Endothelial cell of umbilical vein (primary cell): ENCODE measurements at regions not wholly inside any gene's neighbourhood (a gene's known extent, or its start where the extent isn't known, plus 50 kb on each side); places are given as distances from the start of the nearest gene placed in this dataset.

Source experiments
- BruUV-seq: library from RNA; stranded (reverse); fragments of 400-500 nt; replicated peaks from 2 replicates; lab custom pipeline; 2021; lab: Mats Ljungman, UMichigan
- CTCF ChIA-PET: fragments of 300-600, 350-600 bp; sonication (Branson Sonifier 250); formaldehyde crosslinking; loops from one replicate; lab custom pipeline; 2021; ENCODE audit warnings: antibody characterized with exemption, inconsistent platforms; lab: Charles Lee
- POLR2A ChIA-PET: fragments of 300-600, 350-600 bp; sonication (Branson Sonifier 250); formaldehyde crosslinking; loops from one replicate; lab custom pipeline; 2021; ENCODE audit warnings: antibody characterized with exemption, inconsistent platforms; lab: Charles Lee
- DNase-seq: peaks from one replicate; pipeline ENCODE4 v3.0.0-alpha.2; 2011; ENCODE audit warnings: low read depth, low spot score
- FAIRE-seq: peaks from 2 replicates; lab custom pipeline; 2011; peaks lifted over from hg19 to GRCh38; lab: Jason Lieb, UNC
- H2AFZ ChIP-seq: 2 replicates; pipeline ENCODE4 v1.6.0; 2012; ENCODE audit warnings: low read depth, low read length, control low read depth, inconsistent platforms
- H3K27ac ChIP-seq: 2 replicates; pipeline ENCODE4 v1.5.1; 2011; ENCODE audit warnings: low read depth, mild to moderate bottlenecking, control low read depth, low read length, moderate library complexity; ENCODE audit not compliant: insufficient read depth
- H3K27me3 ChIP-seq, 2 experiments: 2 replicates each; pipeline versions ENCODE4 v1.6.0 to v1.6.1; 2011; ENCODE audit warnings: low read length in 2 of 2, mixed read lengths in 1 of 2; ENCODE audit not compliant: control insufficient read depth in 2 of 2, insufficient read depth in 2 of 2
- H3K36me3 ChIP-seq, 2 experiments: 2 replicates in 1 of 2; 3 replicates in 1 of 2; pipeline ENCODE4 v1.5.1; 2011; ENCODE audit warnings: low read length in 2 of 2, mild to moderate bottlenecking in 1 of 2, moderate library complexity in 1 of 2; ENCODE audit not compliant: control insufficient read depth in 2 of 2, insufficient read depth in 2 of 2; ENCODE audit errors: extremely low read depth in 1 of 2
- H3K4me1 ChIP-seq: 3 replicates; pipeline ENCODE4 v1.5.1; 2011; ENCODE audit warnings: mild to moderate bottlenecking, low read length; ENCODE audit not compliant: control insufficient read depth, insufficient read depth; ENCODE audit errors: extremely low read depth
- H3K4me2 ChIP-seq: 2 replicates; pipeline ENCODE4 v1.6.1; 2011; ENCODE audit warnings: low read length, control low read depth, mixed read lengths; ENCODE audit not compliant: insufficient read depth
- H3K4me3 ChIP-seq, 3 experiments: fragments of 200-600 bp in 1 of 3; sonication (generic), shearing (Covaris generic) in 1 of 3; replicated peaks in 1 of 3; 2 replicates each; pipeline ENCODE4 v1.5.1; 2011 to 2016; ENCODE audit warnings: control low read depth in 3 of 3, low read length in 3 of 3, mild to moderate bottlenecking in 2 of 3, inconsistent platforms in 1 of 3, low read depth in 1 of 3, moderate library complexity in 1 of 3; ENCODE audit not compliant: insufficient read depth in 1 of 3
- H3K79me2 ChIP-seq: 2 replicates; pipeline ENCODE4 v1.6.0; 2012; ENCODE audit warnings: low read length, inconsistent platforms; ENCODE audit not compliant: control insufficient read depth, insufficient read depth
- H3K9ac ChIP-seq: replicated peaks from 2 replicates; pipeline ENCODE3; 2011; ENCODE audit warnings: low read length, control low read depth; ENCODE audit not compliant: insufficient read depth; ENCODE audit errors: extremely low read depth
- H3K9me1 ChIP-seq: replicated peaks from 3 replicates; pipeline ENCODE4 v1.6.0; 2011; ENCODE audit warnings: mild to moderate bottlenecking, low read length; ENCODE audit not compliant: control insufficient read depth, insufficient read depth; ENCODE audit errors: extremely low read depth
- H3K9me3 ChIP-seq: replicated peaks from 2 replicates; pipeline ENCODE4 v1.5.1; 2012; ENCODE audit warnings: low read length, inconsistent platforms; ENCODE audit not compliant: control insufficient read depth, insufficient read depth
- H4K20me1 ChIP-seq: replicated peaks from 2 replicates; pipeline ENCODE3; 2011; ENCODE audit warnings: mild to moderate bottlenecking, low read length; ENCODE audit not compliant: control insufficient read depth, insufficient read depth; ENCODE audit errors: extremely low read depth
- EZH2 ChIP-seq: IDR thresholded peaks from 2 replicates; pipeline ENCODE4 v1.6.1; 2012; ENCODE audit warnings: borderline replicate concordance, low read depth, mild to moderate bottlenecking, moderate library complexity, low read length, inconsistent platforms; ENCODE audit not compliant: severe bottlenecking
- FOS ChIP-seq: IDR thresholded peaks from 2 replicates; pipeline ENCODE4 v1.6.1; 2011; ENCODE audit warnings: mild to moderate bottlenecking, low read length, moderate library complexity, borderline replicate concordance; ENCODE audit not compliant: insufficient read depth
- GATA2 ChIP-seq: IDR thresholded peaks from 2 replicates; pipeline ENCODE4 v1.7.0; 2011; ENCODE audit warnings: low read depth, mild to moderate bottlenecking, moderate library complexity, mixed read lengths, low read length; ENCODE audit not compliant: insufficient read length, insufficient read depth
- JUN ChIP-seq: IDR thresholded peaks from 2 replicates; pipeline ENCODE4 v1.6.1; 2011; ENCODE audit warnings: borderline replicate concordance, low read depth; ENCODE audit not compliant: insufficient read length, insufficient read depth
- MYC ChIP-seq: IDR thresholded peaks from one replicate; pipeline ENCODE4 v1.6.1; 2011; ENCODE audit warnings: mild to moderate bottlenecking, low read depth, low read length
- POLR2A ChIP-seq: IDR thresholded peaks from 2 replicates; pipeline ENCODE4 v1.6.1; 2012; ENCODE audit warnings: low read depth, mild to moderate bottlenecking, control low read depth, low read length
- POLR2AphosphoS5 ChIP-seq: IDR thresholded peaks from 2 replicates; pipeline ENCODE4 v1.6.1; 2012; ENCODE audit warnings: low read depth, mild to moderate bottlenecking, control low read depth, low read length, moderate library complexity; ENCODE audit not compliant: insufficient read depth
- dilution Hi-C: fragments of 300-500 bp; cut with MboI; formaldehyde crosslinking; loops from one replicate; pipeline ENCODE4 v1.15.0; 2019; ENCODE audit warnings: low sequenced_read_pairs; ENCODE audit not compliant: extremely low pct_ligation_motif_present
- intact Hi-C: fragments of 100-400 bp; cut with micrococcal nuclease; formaldehyde crosslinking; loops from one replicate; pipeline ENCODE4 v1.10.0; 2022
- TF ChIP-seq, protein P1 (sequence below), 2 donors: IDR thresholded peaks; 1 replicate in 1 of 2; 2 replicates in 1 of 2; pipeline ENCODE4 v1.5.1; 2011; ENCODE audit warnings: low read length in 2 of 2, mild to moderate bottlenecking in 2 of 2, moderate library complexity in 2 of 2, control low read depth in 1 of 2, inconsistent platforms in 1 of 2, low read depth in 1 of 2; ENCODE audit not compliant: insufficient read depth in 1 of 2; ENCODE audit errors: extremely low read depth in 1 of 2
- TF ChIP-seq, protein P2 (sequence below): IDR thresholded peaks from 2 replicates; pipeline ENCODE4 v1.6.1; 2011; ENCODE audit not compliant: insufficient read depth, insufficient read length

DNA sequence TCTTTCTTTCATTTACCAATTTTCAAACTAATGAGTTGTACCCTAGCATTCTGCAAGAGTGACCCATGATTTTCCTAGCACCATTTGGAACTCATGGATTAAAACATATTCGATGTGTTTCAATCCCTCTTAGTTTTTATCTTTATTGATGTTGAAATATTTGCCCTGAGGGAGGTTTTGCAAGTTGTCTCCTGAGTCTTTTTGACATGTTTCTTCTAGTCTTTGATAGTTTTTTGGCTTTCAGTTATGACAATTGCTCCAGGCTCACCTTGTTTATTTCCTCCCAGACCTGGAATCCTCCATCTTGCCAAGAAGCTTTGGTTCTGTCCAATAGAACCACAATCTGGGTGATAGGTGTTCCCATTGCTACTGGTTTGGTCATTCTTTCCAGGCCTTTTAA lies 327.8 kb downstream of the WDR11 start:
- H3K9me1 ChIP-seq: no peaks in the 10 kb centered on the region
- no TSS peak for BruUV-seq
- POLR2A ChIA-PET: no interaction called here
- no peak overlapping the region for H3K9ac ChIP-seq
- intact Hi-C loops (no loop called here), dilution Hi-C loops (no loop called here)
- DNase-seq (no peak), FAIRE-seq (no peak)
- no peaks in the 10 kb centered on the region for H3K36me3 ChIP-seq
- no peaks in the 10 kb centered on the region for H4K20me1 ChIP-seq
- no peak overlapping the region for H3K27ac ChIP-seq
- no peaks in the 10 kb centered on the region for H3K79me2 ChIP-seq
- H3K4me1 ChIP-seq: no peaks in the 10 kb centered on the region
- H3K9me3 ChIP-seq: peaks cover 2% of the 10 kb centered on the region
- H2AFZ ChIP-seq: no peak overlapping the region
- CTCF ChIA-PET: no interaction called here
- H3K4me2 ChIP-seq: no peak overlapping the region
- no peak overlapping the region for H3K4me3 ChIP-seq
- no peaks in the 10 kb centered on the region for H3K27me3 ChIP-seq
- TF ChIP-seq MYC (no peak), JUN (no peak), EZH2 (no peak), GATA2 (no peak), FOS (no peak), POLR2A (no peak), POLR2AphosphoS5 (no peak)
- TF ChIP-seq, protein P1, sequence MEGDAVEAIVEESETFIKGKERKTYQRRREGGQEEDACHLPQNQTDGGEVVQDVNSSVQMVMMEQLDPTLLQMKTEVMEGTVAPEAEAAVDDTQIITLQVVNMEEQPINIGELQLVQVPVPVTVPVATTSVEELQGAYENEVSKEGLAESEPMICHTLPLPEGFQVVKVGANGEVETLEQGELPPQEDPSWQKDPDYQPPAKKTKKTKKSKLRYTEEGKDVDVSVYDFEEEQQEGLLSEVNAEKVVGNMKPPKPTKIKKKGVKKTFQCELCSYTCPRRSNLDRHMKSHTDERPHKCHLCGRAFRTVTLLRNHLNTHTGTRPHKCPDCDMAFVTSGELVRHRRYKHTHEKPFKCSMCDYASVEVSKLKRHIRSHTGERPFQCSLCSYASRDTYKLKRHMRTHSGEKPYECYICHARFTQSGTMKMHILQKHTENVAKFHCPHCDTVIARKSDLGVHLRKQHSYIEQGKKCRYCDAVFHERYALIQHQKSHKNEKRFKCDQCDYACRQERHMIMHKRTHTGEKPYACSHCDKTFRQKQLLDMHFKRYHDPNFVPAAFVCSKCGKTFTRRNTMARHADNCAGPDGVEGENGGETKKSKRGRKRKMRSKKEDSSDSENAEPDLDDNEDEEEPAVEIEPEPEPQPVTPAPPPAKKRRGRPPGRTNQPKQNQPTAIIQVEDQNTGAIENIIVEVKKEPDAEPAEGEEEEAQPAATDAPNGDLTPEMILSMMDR (IDR thresholded peaks at IDR 0.05; ENCODE audit: extremely low read depth in 1 of 2, insufficient read depth in 1 of 2, low read depth in 1 of 2, low read length in 2 of 2): no peak
- TF ChIP-seq, protein P2, sequence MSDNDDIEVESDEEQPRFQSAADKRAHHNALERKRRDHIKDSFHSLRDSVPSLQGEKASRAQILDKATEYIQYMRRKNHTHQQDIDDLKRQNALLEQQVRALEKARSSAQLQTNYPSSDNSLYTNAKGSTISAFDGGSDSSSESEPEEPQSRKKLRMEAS: no peak
